ENCODE measurements at regions not wholly inside any gene's neighbourhood (a gene's known extent, or its start where the extent isn't known, plus 50 kb on each side); places are given as distances from the start of the nearest gene placed in this dataset.
"Not testable (repeated sequence)": the region's sequence is repeated elsewhere in the genome, so short reads cannot be mapped to it uniquely, and the experiment has no call there.

DNA sequence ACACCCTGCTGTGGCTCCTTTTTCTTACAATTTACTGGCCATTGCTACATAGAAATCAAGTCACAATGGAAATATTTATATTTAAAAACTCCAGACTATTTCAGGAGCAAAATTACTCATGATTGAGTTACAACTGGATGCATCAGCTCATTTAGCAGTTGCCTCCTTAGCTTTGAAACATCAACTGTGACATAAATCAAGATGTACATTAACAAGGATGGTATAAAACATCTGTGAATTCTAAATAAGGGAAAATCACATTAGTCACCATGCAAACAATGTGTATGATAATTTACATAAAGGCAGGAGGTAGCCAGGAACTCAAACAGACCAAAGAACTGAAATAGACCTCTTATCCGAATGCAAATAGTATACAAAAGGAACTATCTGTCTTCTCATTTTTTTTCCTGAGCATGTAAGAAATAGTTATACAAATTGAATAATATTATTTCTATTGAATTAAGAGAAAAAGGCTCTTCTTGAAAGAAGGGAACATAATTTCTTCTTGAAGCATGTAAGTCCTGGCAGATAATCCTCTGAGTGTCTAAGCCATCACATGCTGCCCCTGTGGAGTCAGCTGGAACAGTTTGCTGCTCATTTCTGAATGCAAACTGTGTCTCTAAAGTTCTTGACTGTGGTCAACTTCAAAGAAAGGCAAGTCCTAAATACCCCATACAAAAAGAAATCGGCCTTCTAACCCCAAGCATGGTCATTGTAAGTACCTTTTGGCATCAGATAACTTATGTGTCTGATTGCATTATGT is 151.2 kb downstream of the NAA11 start:
- DNase-seq = peak; percentile 2

DNA sequence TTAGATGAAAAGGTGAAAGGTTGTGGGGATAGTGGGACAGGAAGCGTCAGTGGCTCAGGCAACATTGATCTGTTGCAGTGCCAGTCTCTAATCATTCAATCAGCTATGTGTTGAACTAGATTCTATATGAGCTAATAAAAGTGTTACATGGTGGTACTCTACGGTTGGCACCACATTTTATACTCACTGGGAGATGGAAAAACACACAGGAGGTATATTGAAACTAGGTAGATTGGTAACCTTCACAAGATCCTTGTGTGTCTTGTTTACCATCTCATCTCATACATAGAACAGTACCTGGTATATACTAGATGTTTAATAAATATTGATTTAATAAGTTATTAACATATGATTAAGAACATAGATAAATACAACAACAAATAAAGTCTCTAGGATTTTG is 152.7 kb downstream of the NAA11 start:
- DNase-seq = no peak

DNA sequence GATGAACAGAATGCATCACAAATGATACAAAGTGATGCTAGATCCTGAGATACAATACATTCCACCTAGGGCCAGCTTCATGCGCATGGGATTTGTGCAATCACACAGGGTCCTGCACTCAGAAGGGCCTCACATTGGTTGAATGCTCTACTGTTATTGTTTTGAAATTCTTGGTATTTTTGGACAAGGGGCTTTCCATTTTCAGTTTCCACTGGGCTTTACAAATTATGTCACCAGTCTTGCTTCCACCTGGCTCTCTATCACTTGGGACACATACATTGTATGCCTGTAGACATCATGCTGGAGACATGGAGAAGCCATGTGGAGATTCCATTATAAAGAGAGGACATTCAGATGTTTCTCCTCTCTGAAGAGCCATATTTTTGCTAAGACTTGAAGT is 155.8 kb downstream of the NAA11 start:
- DNase-seq = no peak

DNA sequence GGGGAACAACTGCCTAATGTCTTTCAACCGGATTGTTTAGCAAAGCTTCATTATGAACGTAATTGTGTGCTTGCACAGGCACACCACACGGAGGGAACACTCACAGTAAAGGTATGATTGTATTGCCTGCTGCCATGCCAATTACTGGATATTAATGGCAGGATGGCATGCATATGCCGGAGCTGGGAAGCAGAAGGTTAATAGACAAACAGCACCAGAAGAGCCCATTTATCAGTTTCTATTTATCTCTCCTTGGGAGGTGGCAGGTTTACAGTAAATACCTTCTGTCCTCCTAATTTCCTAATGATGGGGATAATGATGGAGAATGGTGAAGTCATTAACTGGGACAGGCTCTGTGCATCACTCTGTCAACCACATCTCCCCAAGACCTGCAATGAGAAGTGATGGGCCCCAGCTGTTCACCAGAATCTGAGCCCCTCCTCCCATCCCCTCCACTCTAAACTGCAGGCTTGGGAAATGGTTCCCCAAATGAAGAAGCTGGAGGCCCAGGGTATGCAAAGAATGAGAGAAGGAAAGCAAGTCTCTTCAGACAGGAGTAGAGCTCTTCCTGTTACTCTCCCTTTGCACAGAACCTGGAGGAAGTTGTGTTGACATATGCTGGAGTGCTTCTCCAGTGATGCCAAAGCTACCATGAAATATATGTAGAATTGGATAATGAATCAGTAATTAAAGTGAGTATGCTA is 160.8 kb downstream of the NAA11 start:
- DNase-seq = no peak

DNA sequence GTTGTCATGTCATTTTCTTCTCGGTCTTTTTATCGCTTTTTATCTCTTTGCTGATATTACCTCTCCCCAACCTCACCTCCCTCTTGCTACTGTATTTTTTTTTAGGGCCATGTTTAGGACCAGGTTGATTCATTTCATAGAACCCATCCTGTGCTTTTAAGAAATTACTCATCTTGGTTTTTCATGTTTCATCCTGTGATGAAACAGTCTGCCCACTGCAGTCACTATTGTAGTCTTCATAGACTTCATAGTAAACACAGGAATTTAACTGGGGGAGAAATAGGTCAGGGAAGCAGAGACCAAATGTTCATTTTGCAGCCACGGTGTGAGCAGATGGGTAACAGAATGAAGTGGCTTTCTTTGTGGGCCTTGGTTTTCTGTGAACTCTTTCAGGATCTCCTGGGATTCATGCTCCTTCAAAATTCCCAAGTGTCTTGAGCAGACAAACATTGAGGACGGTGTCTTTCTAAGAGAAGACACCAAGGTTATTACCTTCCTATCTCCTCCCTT is 161.8 kb downstream of the NAA11 start:
- no peak for DNase-seq

DNA sequence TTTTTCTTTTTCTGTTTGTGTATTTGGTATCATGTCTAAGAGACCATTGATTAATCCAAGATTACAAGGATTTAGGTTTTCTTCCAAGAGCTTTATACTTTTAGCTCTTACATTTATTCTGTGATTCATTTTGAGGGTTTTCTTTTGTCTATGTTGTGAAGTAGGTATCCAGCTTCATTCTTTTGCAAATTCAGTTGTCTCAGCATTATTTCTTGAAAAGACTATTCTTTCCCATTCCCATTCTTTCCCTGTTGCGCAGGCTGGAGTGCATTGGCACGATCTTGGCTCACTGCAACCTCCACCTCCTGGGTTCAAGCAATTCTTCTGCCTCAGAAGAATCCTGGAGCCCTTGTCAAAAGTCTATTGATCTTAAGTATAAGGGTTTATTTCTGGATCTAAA is 164.9 kb downstream of the NAA11 start:
- no peak for DNase-seq

DNA sequence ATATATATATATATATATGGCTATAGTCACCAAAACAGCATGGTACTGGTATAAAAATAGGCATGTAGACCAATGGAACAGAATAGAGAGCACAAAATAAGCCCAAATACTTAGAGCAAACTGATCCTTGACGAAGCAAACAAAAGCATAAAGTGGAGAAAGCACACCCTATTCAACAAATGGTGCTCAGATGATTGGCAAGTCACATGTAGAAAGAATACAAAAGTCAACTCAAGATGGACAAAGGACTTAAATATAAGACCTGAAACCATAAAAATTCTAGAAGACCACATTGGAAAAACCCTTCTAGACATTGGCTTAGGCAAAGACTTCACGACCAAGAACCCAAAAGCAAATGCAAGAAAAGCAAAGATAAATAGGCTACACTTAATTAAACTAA is 167.2 kb downstream of the NAA11 start:
- DNase-seq = not testable (repeated sequence)

DNA sequence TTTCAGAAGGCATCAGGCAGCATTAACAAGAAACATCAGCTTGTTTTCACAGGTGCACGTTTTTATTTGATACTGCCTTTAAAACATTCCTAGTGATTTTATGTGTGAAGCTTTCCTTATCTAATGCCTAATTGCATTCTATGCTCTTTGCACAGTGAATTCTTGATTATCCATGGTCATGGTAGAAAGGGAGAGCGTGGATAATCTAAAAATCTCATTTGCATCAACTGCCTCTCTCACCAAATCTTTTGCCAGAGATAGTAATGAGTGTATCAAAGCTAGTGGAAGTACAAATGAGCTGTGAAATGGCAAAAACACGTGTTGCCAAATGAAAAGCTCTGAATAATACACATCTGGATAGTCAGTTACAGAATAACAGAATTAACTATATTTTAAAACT is 170.5 kb downstream of the NAA11 start:
- DNase-seq = no peak

DNA sequence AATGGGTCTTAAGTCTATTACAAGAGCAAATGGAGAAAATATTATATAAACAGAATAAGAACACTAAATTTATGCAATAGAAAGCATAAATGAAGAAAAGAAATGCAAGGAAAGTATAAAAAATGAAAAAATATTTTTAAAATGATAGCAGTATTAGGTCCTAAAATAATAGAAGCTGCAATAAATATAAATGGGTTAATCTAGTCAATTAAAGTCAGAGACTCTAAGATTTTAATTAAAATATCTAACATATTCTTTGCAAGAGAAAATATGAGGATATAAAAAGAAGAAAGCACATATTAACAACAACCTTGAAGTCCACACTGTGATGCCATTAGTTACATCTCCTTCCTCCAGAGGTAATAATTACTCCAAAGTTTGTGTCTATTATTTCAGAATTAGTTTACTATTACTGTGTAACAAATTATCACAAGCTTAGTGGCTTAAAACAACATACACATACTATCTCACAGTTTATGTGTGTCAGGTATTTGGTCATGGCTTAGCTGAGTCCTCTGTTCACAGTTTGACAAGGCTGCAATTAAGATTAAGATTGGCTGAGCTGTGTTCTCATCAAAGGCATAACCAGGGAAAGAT is 174.9 kb downstream of the NAA11 start:
- no peak for DNase-seq

DNA sequence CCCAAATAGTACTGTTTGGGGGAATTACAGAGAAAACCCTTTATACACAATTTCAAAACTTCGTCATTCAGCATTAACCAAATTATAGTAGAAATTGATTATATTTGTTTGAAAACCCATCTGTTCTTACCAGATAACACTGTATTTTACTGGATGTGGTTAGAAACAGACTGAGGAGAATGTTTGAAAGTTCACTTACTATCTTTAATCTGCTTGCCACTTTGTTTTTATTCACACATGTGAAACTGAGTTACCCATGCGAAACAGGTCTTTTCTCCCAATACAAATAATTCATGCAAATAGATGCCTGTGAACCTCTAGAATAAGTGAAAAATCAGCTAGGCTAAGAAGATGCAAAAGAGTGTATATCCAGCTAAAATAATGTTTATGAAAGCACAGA is 177.5 kb downstream of the NAA11 start:
- DNase-seq = no peak

DNA sequence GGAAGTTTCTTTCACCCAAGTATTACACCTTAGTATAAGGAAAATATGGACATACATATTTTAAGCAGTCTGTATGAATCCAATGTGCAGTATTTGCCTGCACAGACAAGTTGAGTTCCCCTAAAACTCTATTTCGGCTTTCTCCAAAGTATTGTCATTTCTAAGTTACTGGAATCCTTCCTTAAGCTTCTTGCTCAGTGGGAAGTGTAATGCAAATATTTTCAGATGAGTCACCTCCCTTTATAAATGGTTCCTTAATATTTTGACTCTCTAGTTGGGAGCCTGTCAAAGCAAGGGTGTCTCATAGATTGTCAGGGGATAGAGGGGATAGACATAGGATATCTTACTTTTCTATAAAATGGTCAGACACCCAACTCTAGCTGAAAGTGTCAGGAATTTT is 178.6 kb downstream of the NAA11 start:
- DNase-seq = peak; percentile 32

DNA sequence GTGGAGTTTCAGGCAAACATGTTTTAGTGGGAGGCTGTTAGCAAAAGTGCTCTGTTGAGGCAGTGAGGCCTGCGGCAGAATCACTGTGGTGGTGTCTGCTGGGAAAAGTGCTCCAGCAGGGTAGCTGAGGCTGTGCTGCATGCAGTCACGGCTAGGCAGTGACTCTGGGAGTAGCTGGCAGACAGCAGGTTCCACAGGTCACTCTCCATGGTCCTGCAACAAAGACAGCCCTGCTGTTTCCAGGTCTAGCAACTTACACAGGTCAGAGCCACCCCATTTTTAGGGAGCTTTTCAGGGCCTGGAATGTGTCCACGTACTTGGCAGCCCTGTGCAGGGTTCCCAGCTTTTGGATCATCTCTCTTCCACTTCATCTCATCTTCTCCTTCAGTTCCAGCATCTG is 184.3 kb downstream of the NAA11 start:
- DNase-seq = peak; percentile 22

DNA sequence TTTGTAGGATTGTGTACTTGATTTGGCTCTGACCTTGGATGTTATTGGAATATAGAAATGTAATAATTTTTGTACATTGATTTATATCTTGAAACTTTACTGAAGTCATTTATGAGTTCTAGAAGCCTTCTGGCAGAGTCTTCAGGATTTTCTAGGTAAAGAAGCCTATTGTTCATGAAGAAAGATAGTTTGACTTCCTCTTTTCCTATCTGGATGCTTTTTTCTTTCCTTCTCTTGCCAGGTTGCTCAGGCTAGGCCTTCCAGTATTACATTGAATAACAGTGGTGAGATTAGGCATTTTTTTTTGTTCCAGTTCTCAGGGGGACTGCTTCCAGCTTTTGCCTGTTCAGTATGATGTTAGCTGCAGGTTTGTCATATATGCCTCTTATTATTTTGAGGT is 191.1 kb downstream of the NAA11 start:
- no peak for DNase-seq

DNA sequence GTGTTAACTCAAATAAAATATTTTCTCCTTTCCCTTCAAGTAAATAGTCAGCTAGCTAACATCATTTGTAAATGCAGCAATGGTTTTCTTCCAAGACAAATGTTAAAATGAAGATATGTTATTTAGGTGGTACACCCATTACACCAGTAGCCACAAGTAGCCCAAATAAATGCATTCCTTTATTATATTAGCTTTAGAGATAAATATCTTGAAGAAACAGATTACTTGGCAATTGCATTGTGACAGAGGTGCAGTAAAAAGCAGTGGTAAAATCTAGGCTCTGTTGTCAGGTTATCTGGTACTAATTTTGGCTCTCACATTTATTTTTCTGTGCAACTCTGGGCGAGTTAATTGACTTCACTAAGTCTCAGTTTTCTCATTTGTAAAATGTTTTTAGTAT is 193.0 kb downstream of the NAA11 start:
- DNase-seq = no peak

DNA sequence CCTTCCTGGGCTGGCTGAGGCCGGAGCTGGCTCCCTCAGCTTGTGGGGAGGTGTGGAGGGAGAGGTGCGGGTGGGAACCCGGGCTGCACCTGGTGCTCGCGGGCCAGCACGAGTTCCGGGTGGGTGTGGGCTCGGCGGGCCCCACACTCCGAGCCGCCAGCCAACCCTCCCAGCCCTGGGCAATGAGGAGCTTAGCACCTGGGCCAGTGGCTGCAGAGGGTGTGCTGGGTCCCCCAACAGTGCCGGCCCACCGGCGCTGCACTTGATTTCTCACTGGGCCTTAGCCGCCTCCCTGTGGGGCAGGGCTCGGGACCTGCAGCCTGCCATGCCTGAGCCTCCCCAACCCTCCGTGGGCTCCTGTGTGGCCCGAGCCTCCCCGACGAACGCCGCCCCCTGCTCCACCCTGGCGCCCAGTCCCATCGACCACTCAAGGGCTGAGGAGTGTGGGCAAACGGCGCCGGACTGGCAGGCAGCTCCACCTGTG is 182.7 kb upstream of the PAQR3 start:
- no peak for DNase-seq

DNA sequence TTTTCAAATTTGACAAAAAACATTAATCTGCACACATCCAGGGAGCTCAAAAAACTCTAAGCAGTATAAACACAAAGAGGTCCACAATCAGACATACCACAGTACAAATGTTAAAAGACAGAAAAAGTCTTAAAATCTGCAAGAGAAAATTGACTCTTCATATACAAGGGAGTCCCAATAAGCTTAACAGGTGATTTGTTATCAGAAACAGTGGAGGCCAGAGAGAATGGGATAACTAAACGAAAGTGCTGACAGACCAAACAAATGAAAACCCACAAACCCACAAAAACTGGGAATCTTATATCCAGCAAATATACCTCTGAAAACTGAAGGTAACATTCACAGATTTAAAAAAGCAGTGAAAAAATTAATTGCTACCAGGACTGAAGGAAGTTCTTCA is 182.0 kb upstream of the PAQR3 start:
- no peak for DNase-seq

DNA sequence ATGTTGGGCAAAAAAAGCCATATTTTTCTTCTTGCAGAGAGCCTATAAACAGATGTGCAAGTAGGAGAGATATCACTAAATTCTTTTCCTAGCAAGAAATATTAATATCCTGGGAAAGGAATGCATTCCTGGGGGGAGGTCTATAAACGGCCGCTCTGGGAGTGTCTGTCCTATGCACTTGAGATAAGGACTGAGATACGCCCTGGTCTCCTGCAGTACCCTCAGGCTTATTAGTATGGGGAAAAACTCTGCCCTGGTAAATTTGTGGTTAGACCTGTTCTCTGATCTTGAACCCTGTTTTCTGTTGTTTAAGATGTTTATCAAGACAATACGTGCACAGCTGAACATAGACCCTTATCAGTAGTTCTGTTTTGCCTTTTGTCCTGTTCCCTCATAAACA is 177.8 kb upstream of the PAQR3 start:
- not testable (repeated sequence) for DNase-seq

DNA sequence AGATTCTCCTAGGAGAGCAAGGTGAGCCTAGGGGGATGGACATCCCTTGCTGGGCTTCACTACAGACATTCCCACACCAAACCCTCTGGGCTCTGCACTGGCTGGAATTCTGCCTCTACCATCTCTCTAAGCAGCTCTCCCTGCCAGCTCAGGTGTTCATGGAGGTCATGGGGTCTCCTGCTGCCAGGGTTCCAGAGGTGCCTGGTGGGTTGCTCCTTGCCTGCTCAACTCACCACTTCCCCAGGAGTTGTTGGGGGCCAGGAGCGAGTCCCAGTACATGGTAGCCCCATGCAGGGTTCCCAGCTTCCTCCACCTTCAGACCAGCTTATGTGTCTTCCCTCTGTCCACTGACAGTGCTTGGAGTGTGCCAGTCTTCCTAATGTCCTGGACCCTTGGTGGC is 167.8 kb upstream of the PAQR3 start:
- DNase-seq = no peak

DNA sequence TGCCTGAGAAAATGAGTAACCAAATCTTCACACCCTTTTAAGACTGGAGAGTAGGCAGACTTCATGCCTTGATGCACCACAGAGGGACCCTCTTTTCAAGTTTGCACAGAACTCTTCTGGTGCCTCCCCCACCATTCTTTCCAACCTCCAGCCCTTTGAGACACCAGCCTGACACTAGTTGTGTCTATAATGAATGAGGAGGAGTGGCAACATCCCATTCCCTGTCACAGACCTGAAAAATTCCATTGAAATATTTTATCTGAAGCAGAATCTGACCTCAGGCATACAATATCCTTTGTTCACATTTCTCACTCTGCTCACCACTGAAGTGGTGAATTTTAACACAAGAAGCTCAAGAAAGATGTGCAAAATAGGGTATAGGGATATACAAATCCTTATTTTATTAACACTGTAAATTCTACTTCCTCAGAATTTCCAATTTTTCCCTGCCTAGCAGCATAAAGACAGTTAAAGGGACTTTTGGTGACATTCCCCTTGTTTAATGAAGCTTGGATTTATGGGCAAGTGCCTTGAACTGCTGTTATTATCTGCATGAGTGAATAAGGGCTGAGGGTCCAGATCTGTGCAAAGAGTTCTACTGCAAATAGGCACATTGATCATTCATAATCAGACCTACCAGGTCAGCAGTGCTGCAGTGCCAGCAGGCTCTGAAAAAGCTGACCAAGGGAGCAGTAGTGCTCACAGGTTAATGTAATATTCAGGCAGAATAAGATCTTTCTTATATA is 149.9 kb upstream of the PAQR3 start:
- DNase-seq = no peak

DNA sequence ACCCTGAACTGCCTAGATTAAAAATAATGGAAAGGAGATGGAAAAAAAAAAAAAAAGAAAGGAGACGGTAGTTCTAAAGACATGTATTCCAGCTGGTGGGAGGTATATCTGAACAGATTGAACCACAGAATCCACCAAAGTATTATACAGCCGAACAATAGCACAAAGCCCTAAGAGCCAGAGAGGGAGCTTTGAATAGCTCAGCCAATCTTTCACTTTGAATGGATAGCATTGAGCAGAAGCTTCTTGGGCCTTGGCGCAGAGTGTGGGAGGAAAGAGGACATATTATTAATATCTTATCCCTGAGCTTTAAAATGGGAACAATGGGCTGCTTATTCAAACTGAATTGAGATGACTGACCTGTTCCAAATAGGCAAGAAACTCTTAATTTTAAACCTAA is 147.8 kb upstream of the PAQR3 start:
- DNase-seq = no peak

DNA sequence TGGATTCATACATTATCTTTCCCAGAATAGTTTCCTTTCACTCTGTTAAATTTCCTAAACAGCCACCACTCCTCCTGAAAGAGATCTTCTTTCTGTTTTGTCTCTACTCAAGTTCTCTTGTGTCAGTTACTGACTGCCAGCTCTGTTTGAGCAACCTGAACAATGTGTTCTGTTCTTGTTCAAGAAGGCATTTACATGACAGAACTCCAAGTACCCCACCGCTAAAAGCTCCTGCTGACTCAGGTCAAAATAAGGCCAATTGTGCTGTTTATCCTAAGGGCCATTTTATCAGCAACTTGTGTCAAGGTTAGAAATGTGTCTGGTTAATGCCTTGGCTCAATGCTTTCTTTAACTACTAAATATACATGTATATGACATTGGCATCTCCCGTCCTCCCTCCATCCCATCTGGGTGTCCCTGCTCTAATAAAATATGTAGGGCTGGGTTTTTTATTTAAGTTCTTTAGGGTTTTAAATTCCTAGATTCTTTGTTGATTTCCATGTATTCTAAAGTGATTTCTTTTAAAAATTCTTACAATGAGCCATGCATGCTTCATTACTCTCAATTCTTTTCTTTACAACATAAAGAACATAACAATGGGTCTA is 144.3 kb upstream of the PAQR3 start:
- DNase-seq = no peak

DNA sequence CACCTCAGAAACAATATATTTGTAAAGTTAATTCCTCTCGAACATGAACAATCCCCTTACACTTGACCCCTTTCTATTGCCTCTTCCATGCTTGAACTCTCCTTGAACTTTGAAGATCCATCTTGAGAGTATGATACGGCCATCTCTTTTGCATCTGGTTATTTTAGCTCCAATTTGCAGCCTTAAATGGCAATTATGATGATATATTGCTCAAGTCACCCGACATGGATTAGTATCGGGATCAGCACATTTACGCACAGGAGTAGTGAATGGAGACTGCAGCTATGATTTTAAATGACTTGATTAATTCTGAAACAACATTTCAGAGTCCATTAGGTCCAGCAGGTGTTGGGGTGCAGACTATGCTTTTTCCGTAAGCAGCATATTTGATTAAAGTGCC is 143.8 kb upstream of the PAQR3 start:
- DNase-seq = no peak

DNA sequence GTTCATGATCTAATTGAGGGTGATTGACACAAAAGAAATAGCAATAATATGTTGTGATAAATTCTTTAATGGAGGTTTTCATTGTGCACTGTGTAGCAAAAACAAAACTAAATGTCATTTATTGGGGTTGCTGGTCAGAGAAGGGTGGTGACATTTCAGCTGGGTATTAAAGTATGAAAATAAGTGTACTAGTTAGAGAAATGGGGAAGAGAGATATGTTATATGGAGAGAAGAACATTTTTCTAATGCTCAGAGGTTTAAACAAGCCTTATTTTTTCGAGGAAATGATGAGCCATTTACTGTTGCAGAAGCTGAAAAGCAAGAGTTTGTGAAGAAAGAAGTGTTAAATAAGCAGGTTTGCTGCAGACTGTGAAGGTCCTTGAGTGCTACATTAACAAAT is 142.7 kb upstream of the PAQR3 start:
- DNase-seq = no peak
